ENCODE measurements at regions not wholly inside any gene's neighbourhood (a gene's known extent, or its start where the extent isn't known, plus 50 kb on each side); places are given as distances from the start of the nearest gene placed in this dataset.

DNA sequence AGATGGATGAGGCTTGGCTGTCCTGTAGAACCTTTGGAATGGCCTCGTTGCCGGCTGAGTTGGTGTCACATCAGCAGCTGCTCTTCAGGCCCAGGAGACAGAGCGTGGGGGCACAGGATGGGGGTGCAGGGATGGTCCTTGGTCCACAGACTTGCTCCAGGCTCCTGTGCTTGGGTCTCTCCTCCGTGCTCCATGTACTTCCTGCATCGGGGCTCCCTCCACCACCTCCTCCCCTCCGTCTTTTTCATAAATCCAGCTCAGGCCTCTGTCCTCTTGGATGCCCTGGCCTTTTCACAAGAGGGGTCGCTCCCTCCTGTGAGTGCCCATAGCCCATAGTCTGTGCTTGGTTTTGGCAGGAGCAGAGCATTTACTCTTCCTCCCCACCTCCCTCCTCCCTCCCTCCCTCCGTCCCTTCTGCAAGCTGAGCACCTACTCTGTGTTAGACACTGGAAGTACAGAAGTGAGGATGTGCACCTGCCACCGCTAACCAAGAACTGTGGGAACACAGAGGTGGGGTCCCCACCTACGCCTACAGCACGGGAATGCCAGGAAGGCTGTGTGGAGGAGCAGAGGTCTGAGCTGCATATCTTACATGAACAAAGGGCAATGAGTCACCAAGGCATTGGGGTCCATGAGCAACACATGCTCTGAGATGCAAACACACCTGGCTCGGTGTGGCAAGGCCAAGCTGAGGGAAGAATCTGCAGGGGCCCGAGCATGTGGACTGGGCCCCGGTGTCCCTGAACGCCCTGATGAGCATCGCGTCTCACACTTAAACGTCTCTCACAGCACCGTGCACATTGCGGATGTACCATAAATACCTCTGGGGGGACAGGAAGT lies 458.7 kb upstream of the HS6ST1 start:
- DNase-seq (ENCODE audit: low read depth), result no peak

DNA sequence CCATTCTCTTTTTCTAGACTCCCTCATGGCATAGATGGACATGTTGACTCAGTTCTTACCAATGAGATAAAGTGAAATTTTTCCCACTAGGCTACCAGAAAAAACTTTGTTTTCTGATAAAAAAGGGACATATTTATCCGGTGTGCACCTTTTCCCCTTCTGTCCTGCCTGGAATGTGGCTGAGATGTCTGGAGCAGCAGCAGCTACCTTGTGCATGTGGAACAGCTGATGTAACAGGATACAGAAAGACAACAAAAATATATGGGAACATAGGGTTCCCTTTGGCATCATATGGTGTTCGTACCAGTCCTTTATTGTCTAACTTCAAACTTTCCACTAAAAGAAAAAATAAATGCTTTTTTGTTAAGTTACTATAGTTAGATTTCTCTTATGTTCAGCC lies 460.2 kb upstream of the HS6ST1 start:
- DNase-seq (ENCODE audit: low read depth), result no peak

GRCh38 chr2:128779301-128780095 lies 460.8 kb upstream of the HS6ST1 start:
- no peak for DNase-seq (ENCODE audit: low read depth)

- DNase-seq (ENCODE audit: low read depth), result no peak
Observed at GRCh38 chr2:128780434-128781080, 461.9 kb upstream of the HS6ST1 start.

GRCh38 chr2:128781166-128781565 lies 462.5 kb upstream of the HS6ST1 start:
- no peak for DNase-seq (ENCODE audit: low read depth)

DNA sequence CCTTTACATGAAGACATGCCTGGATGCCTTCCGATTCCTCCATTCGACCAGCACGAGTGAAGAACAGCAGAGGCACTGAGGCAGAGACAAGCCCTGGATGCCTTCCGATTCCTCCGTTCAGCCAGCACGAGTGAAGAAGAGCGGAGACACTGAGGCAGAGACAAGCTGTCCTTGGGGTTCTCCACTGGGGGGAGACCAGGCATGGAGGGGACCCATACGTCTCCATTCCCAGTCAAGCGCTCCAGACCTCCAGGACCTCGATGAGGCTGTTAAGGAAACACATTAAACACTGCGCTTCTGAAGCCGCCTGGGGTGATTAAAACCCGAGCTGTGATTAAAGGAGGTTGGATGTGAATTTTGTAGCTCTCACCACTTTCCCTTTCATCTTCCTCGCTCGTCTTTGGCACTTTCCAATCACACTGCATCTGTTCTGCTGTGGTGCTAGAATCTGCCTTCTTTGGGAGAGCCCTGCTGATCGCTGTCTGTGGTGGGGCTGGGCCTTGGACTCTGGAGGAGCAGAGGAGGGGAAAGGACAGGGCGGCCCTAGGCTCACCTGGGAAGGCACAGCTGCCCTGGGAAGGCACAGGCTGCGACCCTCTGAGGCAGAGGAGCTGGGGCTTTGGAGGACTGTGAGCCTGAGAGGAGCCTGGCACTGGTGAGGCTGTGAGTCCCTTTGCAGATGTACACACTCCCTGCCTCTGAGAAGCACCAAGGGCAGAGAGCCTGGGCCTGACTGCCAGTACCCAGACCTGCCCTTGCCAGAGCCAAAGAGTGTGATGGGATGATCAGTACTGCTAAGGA lies 463.1 kb upstream of the HS6ST1 start:
- DNase-seq (ENCODE audit: low read depth), result no peak

DNA sequence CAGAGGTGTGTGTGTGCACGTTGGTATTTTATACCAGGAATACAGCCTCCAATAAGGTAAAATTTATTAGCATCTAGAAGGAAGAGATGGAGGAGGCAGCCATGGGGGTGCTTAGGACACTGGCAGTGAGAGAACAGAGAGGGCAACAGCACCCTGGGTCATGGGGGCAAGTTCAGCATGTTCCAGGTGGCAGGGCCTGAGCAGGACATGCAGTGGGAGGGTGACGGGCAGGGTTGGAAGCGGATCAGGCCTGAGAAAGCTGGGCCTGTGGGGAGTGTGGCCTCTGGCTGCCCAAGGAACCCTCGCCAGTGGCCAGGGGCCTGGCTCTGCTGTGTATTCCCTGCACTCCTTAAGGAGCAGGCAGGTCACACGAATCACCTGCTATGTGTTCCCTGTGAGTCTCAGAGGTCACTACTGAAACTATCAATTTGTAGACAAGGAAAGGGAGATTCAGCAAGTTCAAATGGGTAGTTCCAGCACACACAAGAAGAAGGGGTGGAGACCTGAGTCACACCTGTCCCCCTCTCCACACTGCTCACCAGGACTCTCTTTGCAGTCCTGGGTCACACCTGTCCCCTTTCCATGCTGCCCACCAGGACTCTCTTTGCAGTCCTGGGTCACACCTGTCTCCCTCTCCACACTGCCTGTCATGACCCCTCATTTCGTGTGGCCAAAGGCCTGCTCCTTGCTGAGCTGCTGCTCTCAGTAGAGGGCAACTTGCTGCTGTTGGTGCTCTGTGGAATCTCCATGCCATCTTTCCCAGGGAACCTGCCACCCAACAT lies 463.9 kb upstream of the HS6ST1 start:
- DNase-seq (ENCODE audit: low read depth), result no peak

- no peak for DNase-seq (ENCODE audit: low read depth)
Observed at GRCh38 chr2:128783193-128783671, 464.6 kb upstream of the HS6ST1 start.

DNA sequence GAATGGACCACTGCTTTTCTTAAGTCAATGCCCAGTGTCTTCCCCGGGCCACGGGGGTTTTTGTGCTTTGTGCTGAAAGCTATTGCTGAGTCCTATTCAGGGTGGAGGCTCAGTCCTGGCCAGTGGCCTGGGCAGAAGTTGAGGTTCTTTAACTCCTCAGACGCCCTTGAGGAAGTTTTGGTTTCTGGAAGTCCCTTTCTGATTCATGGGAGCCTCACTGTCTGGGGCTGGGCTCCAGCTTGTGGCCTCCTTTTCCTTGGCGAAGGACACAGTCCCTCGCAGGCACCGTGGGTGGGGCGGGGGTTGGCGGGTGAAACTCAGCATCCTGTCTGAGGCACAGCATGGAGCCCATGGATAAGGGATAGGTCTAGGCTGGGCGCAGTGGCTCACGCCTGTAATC lies 465.2 kb upstream of the HS6ST1 start:
- no peak for DNase-seq (ENCODE audit: low read depth)

DNA sequence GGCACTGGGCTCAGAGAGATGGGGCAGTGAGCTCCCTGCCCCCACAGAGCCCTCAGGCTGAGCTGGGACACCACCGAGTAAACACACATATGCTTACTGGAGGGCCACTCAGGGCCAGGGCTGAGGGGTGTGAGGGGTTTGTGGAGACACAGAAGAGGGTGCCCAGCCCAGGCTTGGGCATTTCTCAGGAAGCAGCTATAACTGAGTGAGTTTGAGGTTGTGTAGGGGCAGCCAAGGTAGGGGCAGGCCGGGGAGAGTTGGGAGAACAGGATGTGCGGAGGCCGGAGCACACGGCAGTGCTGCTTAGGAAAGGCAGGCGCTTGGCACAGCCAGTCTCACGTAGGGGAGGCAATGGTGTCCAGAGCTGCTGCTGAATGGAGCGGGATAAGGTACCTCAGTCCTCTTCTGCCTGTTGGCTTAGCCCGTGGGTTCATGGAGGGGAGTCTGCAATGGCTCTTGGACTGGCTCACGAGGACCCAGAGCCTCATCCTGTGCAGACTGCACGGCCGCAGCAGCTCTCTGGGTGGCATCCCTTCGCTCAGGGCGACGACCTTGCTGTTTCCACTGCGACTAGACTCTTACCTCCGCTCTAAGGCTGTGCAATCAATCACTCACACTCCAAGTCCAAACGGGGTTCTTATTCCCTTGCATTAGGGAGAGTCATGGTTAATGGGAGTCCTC lies 466.1 kb upstream of the HS6ST1 start:
- no peak for DNase-seq (ENCODE audit: low read depth)

DNA sequence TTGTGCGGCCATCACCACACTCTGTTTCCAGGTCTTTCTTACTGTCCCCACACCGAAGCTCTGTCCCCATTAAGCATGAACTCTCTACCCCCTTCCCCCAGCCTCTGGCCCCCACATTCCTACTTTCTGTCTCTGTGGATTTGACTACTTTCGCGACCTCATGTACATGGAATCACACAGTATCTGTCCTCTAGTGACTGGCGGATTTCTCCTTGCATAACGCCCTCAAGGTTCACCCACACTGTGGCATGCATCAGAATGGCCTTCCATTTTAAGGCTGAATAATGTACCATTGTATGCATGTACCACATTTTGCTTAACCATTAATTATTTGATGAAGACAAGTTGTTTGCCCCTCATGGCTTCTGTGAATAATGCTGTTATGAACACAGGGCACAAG lies 467.6 kb upstream of the HS6ST1 start:
- DNase-seq (ENCODE audit: low read depth), result no peak

GRCh38 chr2:128786741-128787478 lies 468.2 kb upstream of the HS6ST1 start:
- no peak for DNase-seq (ENCODE audit: low read depth)

DNA sequence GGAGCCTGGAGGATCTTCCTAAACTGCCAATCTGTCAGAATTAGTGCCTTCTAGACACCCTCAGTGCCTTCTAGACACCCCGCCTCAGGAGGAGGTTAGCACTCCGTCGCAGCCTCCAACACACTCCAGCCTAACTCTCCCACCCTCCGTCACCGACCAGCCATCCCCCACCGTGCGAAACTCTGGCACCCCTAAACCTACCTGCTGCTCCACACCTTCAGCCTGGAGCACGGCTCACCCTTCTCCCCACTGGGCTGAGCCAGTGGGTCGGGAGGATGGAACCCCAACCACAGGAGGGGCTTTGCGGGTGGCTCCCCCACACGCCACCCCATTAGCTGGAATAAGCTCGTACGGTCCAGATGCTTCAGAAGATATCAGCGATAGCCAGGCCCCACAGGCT lies 468.9 kb upstream of the HS6ST1 start:
- no peak for DNase-seq (ENCODE audit: low read depth)

DNA sequence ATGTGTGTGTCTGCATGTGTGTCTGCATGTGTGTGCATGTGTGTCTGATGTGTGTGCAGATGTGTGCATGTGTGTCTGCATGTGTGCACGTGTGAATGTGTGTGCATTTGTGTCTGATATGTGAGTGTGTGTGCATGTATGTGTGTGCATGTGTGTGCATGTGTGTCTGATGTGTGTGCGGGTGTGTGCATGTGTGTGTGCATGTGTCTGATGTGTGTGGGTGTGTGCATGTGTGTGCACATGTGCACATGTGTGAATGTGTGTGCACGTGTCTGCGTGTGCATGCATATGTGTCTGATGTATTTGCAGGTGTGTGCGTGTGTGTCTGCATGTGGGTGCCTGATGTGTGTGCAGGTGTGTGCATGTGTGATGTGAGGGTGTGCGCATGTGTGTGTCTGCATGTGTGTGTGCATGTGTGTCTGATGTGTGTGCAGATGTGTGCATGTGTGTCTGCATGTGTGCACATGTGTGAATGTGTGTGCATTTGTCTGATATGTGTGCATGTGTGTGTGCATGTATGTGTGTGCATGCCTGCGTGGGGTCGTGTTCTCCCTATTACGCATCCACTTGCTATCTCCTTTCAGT lies 470.1 kb upstream of the HS6ST1 start:
- no peak for DNase-seq (ENCODE audit: low read depth)

DNA sequence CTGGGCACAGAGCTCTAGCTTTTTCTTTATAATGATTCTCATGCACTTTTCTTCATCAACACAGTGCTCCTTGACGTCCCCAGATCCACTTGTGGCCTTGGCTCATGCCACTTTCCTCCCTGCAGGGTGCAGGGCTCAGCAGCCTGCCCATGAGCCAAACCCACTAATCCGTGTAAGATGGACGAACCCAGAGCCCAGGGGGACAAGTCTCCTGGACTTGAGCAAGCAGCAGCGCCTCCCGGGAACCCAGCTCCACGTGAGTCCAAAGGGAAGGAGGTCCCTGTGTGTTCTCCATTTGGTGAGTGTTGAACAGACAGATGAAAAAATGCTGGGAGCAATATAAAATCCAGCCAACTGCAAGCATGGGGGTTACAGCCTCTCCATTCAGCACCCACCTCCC lies 470.6 kb upstream of the HS6ST1 start:
- no peak for DNase-seq (ENCODE audit: low read depth)

DNA sequence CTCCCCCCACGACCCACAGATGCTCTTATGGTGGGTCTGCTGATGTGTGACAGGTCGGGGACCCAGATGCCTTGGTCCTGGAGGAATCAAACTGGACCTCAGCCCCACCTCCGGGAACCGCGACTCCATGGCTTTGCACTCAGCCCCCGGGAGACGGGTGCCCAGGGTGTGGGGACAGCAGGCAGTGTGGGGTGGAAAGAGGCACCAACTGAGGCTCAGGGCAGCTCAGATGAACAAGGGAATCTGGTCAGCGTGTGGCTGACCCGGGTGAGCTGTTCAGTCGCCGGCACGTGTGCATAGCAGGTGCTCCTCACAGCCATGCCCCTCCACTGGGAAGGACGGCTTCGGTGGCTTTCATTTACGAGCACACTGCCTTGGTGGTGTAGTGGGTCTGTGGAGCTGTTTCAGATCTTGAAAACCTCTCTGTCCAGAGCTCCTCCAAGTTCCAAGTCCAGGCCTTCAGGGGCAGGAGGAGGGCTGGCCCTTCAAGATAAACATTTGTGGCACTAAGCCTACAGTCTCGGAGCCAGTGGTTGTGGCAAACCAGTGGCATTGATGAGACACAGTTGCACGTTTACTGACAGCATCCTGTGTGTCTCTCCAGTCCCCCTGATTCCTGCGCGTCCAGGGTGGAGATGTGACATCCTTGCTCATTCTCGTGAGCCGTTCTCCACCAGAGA lies 471.2 kb upstream of the HS6ST1 start:
- DNase-seq (ENCODE audit: low read depth), result no peak

DNA sequence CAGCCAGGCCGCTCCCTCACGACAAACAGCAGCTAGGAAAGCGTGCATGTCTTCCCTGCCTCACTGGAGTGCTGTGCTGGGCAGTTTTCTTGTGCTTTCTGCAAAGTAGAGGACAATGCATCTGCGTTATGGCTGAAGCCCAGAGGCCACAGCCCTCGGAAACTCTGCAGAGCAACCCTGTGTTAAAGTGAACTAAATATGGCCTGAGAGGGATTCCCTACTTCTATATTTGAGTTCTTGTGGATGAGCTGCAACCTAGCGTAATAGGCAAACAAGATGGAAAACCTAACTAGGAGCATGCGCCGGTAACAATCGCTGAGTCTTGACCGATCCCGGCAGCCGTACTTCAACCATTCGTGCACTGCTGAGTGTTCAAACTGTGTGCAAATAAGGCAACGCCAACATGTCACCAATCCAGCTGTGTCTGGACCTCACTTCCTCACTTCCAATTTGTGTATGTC lies 471.9 kb upstream of the HS6ST1 start:
- DNase-seq (ENCODE audit: low read depth), result no peak

DNA sequence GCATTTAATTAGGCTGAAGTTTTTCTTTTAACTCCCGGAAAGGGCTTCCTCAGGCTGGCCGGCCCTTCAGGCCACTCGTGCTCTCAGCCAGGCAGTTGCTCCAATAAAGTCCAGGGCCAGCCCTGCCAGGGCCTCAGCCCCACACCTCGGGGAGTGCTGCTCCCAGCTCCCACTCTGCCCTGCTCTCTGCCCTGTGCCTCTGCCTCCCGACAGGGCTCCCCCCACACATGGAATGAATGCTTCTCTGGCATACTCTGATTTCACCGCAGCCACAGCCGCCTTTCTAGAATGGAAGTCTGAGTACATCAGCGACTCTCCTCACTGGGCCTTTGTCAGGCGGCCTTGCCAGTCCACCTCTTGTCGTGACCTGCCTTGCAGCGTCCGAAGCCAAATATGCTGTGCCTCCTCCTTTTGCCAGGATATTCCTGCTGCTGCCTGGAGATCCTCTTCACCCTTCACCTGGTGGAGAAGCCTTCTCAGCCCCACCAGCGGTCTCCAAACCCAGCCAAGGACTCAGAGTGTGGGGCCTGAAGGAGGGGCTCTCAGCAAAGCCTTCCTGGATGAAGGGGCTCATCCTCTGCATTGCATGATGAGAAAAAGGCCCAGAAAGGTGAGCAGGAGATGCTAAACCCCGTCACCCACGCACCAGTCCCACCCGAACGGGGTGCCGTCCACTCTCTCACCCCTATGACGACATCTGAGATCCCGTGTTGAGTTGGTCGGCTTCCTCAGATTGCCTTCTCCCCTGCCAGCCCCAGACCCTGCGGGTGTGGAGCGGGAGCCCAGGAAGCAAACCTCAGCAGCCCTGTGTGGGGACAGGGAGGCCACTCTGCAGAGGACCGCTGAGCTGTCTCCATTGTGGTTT lies 472.7 kb upstream of the HS6ST1 start:
- DNase-seq (ENCODE audit: low read depth), result no peak

Data from stimulated activated CD8-positive, alpha-beta memory T cell treated with anti-CD3 and anti-CD28 coated beads, Interleukin-4, amount 100 ng/mL, for 24 hours (primary cell).